Neuron (in vitro differentiated cells): ENCODE measurements at regions not wholly inside any gene's neighbourhood (a gene's known extent, or its start where the extent isn't known, plus 50 kb on each side); places are given as distances from the start of the nearest gene placed in this dataset.
"Not testable (repeated sequence)": the region's sequence is repeated elsewhere in the genome, so short reads cannot be mapped to it uniquely, and the experiment has no call there.

Source experiments
- H2AFZ ChIP-seq: one replicate; pipeline ENCODE4 v1.6.1; 2013; ENCODE audit warnings: low read depth, mild to moderate bottlenecking, inconsistent platforms, low read length, moderate library complexity
- H3K27me3 ChIP-seq: one replicate; pipeline ENCODE4 v1.6.1; 2013; ENCODE audit warnings: low read length; ENCODE audit not compliant: insufficient read depth
- H3K36me3 ChIP-seq: one replicate; pipeline ENCODE4 v1.6.1; 2013; ENCODE audit warnings: low read length; ENCODE audit not compliant: insufficient read depth
- H3K4me1 ChIP-seq: one replicate; pipeline ENCODE4 v1.6.1; 2013; ENCODE audit warnings: low read length; ENCODE audit not compliant: insufficient read depth
- H3K4me3 ChIP-seq: 2 replicates; pipeline ENCODE4 v1.5.1; 2013; ENCODE audit warnings: mild to moderate bottlenecking, low read length, moderate library complexity
- H3K9me3 ChIP-seq: one replicate; pipeline ENCODE4 v1.6.1; 2013; ENCODE audit warnings: low read length

- H3K4me1 ChIP-seq: peaks cover 8% of the 10 kb centered on the region
- H3K36me3 ChIP-seq: no peaks in the 10 kb centered on the region
- no peaks in the 10 kb centered on the region for H3K27me3 ChIP-seq
- H2AFZ ChIP-seq: no peak overlapping the region
- H3K4me3 ChIP-seq: no peak overlapping the region
- no peaks in the 10 kb centered on the region for H3K9me3 ChIP-seq
Measured at GRCh38 chr3:86413645-86414044, 577.3 kb downstream of the VGLL3 start.

GRCh38 chr3:86410587-86410986 is 580.4 kb downstream of the VGLL3 start:
- H3K36me3 ChIP-seq: no peaks in the 10 kb centered on the region
- H3K4me1 ChIP-seq: peaks cover 8% of the 10 kb centered on the region
- no peaks in the 10 kb centered on the region for H3K27me3 ChIP-seq
- no peaks in the 10 kb centered on the region for H3K9me3 ChIP-seq
- no peak overlapping the region for H3K4me3 ChIP-seq
- H2AFZ ChIP-seq: no peak overlapping the region

- H3K27me3 ChIP-seq, H3K4me3 ChIP-seq, H3K36me3 ChIP-seq, H2AFZ ChIP-seq, H3K9me3 ChIP-seq, H3K4me1 ChIP-seq: not testable (repeated sequence)
Measured at GRCh38 chr3:86389759-86390158, 601.2 kb downstream of the VGLL3 start.

GRCh38 chr3:86388820-86389219 is 602.1 kb downstream of the VGLL3 start:
- no peaks in the 10 kb centered on the region for H3K9me3 ChIP-seq
- no peaks in the 10 kb centered on the region for H3K36me3 ChIP-seq
- H3K4me1 ChIP-seq: peaks cover 5% of the 10 kb centered on the region
- H3K4me3 ChIP-seq: no peak overlapping the region
- H3K27me3 ChIP-seq: no peaks in the 10 kb centered on the region
- no peak overlapping the region for H2AFZ ChIP-seq

GRCh38 chr3:86382556-86382955 is 608.4 kb downstream of the VGLL3 start:
- Histone ChIP-seq H2AFZ (no peak overlapping the region), H3K27me3 (no peaks in the 10 kb centered on the region), H3K36me3 (no peaks in the 10 kb centered on the region), H3K4me3 (no peak overlapping the region), H3K9me3 (no peaks in the 10 kb centered on the region), H3K4me1 (no peaks in the 10 kb centered on the region)

GRCh38 chr3:86381247-86381646 is 609.7 kb downstream of the VGLL3 start:
- H2AFZ ChIP-seq: no peak overlapping the region
- no peak overlapping the region for H3K4me3 ChIP-seq
- no peaks in the 10 kb centered on the region for H3K27me3 ChIP-seq

GRCh38 chr3:86379280-86379679 is 611.7 kb downstream of the VGLL3 start:
- Histone ChIP-seq H3K4me1 (no peaks in the 10 kb centered on the region), H2AFZ (peak overlapping the region; percentile 51), H3K4me3 (no peak overlapping the region), H3K36me3 (no peaks in the 10 kb centered on the region), H3K27me3 (no peaks in the 10 kb centered on the region), H3K9me3 (no peaks in the 10 kb centered on the region)

More at GRCh38 chr3:86381247-86381646, 609.7 kb downstream of the VGLL3 start:
- Histone ChIP-seq H3K4me1 (no peaks in the 10 kb centered on the region), H3K9me3 (no peaks in the 10 kb centered on the region), H3K36me3 (no peaks in the 10 kb centered on the region)

GRCh38 chr3:86378829-86379228 is 612.1 kb downstream of the VGLL3 start:
- Histone ChIP-seq H3K4me3 (no peak overlapping the region), H3K9me3 (no peaks in the 10 kb centered on the region)

GRCh38 chr3:86335566-86335965 is 655.4 kb downstream of the VGLL3 start:
- H3K9me3 ChIP-seq, H2AFZ ChIP-seq, H3K4me1 ChIP-seq, H3K4me3 ChIP-seq, H3K36me3 ChIP-seq, H3K27me3 ChIP-seq: not testable (repeated sequence)

More at GRCh38 chr3:86378829-86379228, 612.1 kb downstream of the VGLL3 start:
- Histone ChIP-seq H3K36me3 (no peaks in the 10 kb centered on the region), H2AFZ (peak overlapping the region; percentile 51), H3K4me1 (no peaks in the 10 kb centered on the region), H3K27me3 (no peaks in the 10 kb centered on the region)

GRCh38 chr3:86333636-86334035 is 657.3 kb downstream of the VGLL3 start:
- Histone ChIP-seq H3K4me1 (no peaks in the 10 kb centered on the region), H3K27me3 (no peaks in the 10 kb centered on the region), H2AFZ (no peak overlapping the region), H3K4me3 (no peak overlapping the region), H3K36me3 (no peaks in the 10 kb centered on the region), H3K9me3 (no peaks in the 10 kb centered on the region)

GRCh38 chr3:86303935-86304334 is 687.0 kb downstream of the VGLL3 start:
- no peaks in the 10 kb centered on the region for H3K27me3 ChIP-seq
- H3K9me3 ChIP-seq: no peaks in the 10 kb centered on the region
- no peak overlapping the region for H2AFZ ChIP-seq
- no peaks in the 10 kb centered on the region for H3K36me3 ChIP-seq
- no peaks in the 10 kb centered on the region for H3K4me1 ChIP-seq
- H3K4me3 ChIP-seq: no peak overlapping the region

GRCh38 chr3:86282106-86282787 is 708.7 kb downstream of the VGLL3 start:
- Histone ChIP-seq H3K4me3 (no peak overlapping the region), H3K36me3 (no peaks in the 10 kb centered on the region), H3K27me3 (peaks cover 2% of the 10 kb centered on the region), H3K9me3 (no peaks in the 10 kb centered on the region), H2AFZ (no peak overlapping the region), H3K4me1 (no peaks in the 10 kb centered on the region)

GRCh38 chr3:86269364-86270155 is 721.4 kb downstream of the VGLL3 start:
- no peaks in the 10 kb centered on the region for H3K9me3 ChIP-seq
- H3K36me3 ChIP-seq: no peaks in the 10 kb centered on the region
- no peaks in the 10 kb centered on the region for H3K4me1 ChIP-seq
- H2AFZ ChIP-seq: peak overlapping the region; percentile 76
- H3K4me3 ChIP-seq: no peak overlapping the region
- no peaks in the 10 kb centered on the region for H3K27me3 ChIP-seq
